Peyer's patch (tissue), 4 donors: ENCODE measurements at regions not wholly inside any gene's neighbourhood (a gene's known extent, or its start where the extent isn't known, plus 50 kb on each side); places are given as distances from the start of the nearest gene placed in this dataset.

Source experiments
- DNase-seq, 3 donors: peaks; one replicate each; pipeline ENCODE4 v3.0.0-alpha.2; 2017 to 2019
- H3K27ac ChIP-seq, 4 donors: fragments of 200-600 bp; sonication (generic); one replicate each; pipeline ENCODE4 v1.5.1; 2016 to 2019
- H3K27me3 ChIP-seq, 2 donors: fragments of 200-600 bp; sonication (generic); one replicate each; pipeline ENCODE4 v1.5.1; 2019
- H3K36me3 ChIP-seq, 3 donors: fragments of 200-600 bp; sonication (generic); one replicate each; pipeline ENCODE4 v1.5.1; 2016 to 2019
- H3K4me1 ChIP-seq, 4 donors: fragments of 200-600 bp; sonication (generic); one replicate each; pipeline ENCODE4 v1.5.1; 2016 to 2019
- H3K4me3 ChIP-seq, 4 donors: fragments of 200-600 bp; sonication (generic); 1 replicate in 3 of 4; 2 replicates in 1 of 4; pipeline ENCODE4 v1.5.1; 2016 to 2019; ENCODE audit warnings: mild to moderate bottlenecking in 1 of 4
- H3K9me3 ChIP-seq, 4 donors: fragments of 200-600 bp; sonication (generic); one replicate each; pipeline ENCODE4 v1.5.1; 2016 to 2019; ENCODE audit warnings: mild to moderate bottlenecking in 1 of 4
- CTCF ChIP-seq, 6 experiments: fragments of 450-650 bp in 4 of 6; fragments of 200-600 bp in 2 of 6; sonication (generic) in 1 of 6; IDR thresholded peaks; one replicate each; pipeline ENCODE4 v1.5.1; 2017 to 2019; ENCODE audit warnings: antibody characterized with exemption in 6 of 6, mild to moderate bottlenecking in 3 of 6, moderate library complexity in 1 of 6
- POLR2A ChIP-seq, 2 donors: fragments of 450-650 bp; IDR thresholded peaks; one replicate each; pipeline ENCODE4 v1.5.1; 2017; ENCODE audit warnings: antibody characterized with exemption in 2 of 2, mild to moderate bottlenecking in 2 of 2, moderate library complexity in 2 of 2

DNA sequence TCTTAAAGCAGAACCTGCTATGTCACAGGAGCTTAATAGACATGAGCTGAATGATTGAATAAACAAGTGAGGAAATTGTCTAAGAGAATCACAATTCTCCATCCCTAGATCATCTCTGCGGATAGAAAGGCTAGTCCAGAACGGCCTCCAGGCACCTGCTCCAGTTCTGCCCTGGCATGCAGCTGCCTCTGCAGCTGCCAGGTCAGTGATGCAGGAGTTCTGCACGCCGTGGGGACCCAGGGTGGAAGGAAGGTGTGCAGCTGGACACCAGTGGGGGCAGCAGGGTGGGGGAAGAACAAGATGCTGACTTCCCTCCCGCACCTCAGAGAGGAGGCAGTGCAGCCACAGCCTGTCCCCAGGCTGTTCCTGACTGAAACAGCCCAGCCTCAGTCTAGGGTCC lies 192.1 kb upstream of the NCAM1 start:
- no peaks in the 10 kb centered on the region for H3K36me3 ChIP-seq
- no peak for TF ChIP-seq POLR2A (IDR thresholded peaks at IDR 0.05)
- TF ChIP-seq CTCF (IDR thresholded peaks at IDR 0.05), result no peak
- no peak overlapping the region for H3K27ac ChIP-seq
- no peaks in the 10 kb centered on the region for H3K4me1 ChIP-seq
- H3K9me3 ChIP-seq, result no peaks in the 10 kb centered on the region
- no peaks in the 10 kb centered on the region for H3K27me3 ChIP-seq
- H3K4me3 ChIP-seq, result no peak overlapping the region
- no peak for DNase-seq

- Histone ChIP-seq H3K4me3 (no peak overlapping the region), H3K27me3 (no peaks in the 10 kb centered on the region), H3K36me3 (no peaks in the 10 kb centered on the region), H3K9me3 (no peaks in the 10 kb centered on the region), H3K4me1 (no peaks in the 10 kb centered on the region), H3K27ac (no peak overlapping the region)
- TF ChIP-seq CTCF (IDR thresholded peaks at IDR 0.05) (no peak), POLR2A (IDR thresholded peaks at IDR 0.05) (no peak)
- no peak for DNase-seq
These were observed 191.6 kb upstream of the NCAM1 start for GRCh38 chr11:112769584-112769983.

DNA sequence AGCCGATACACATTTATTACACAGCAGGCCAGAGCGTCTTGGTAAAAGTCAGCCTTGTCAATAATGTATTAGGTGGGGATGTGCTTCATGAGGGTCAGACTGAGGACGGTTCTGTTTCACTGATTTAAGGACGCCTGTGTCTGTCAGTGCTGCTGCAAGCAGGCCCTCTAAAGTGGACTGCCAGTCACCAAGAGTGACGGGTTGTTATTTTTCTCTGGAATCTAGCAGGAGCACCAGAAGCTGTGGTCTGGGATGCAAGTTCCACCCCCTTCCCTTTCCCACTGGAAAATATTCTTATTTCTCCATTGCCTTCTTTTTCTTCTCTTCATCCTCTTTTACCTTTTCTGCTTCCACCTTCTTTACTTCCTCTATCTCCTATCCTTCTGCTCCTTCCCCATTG lies 191.2 kb upstream of the NCAM1 start:
- no peak overlapping the region for H3K27ac ChIP-seq
- no peak overlapping the region for H3K4me3 ChIP-seq
- no peaks in the 10 kb centered on the region for H3K4me1 ChIP-seq
- H3K9me3 ChIP-seq, result no peaks in the 10 kb centered on the region
- TF ChIP-seq CTCF (IDR thresholded peaks at IDR 0.05) (no peak), POLR2A (IDR thresholded peaks at IDR 0.05) (no peak)
- H3K36me3 ChIP-seq, result no peaks in the 10 kb centered on the region
- H3K27me3 ChIP-seq, result no peaks in the 10 kb centered on the region
- DNase-seq, result no peak

- Histone ChIP-seq H3K4me1 (no peaks in the 10 kb centered on the region), H3K27ac (no peak overlapping the region), H3K9me3 (no peaks in the 10 kb centered on the region), H3K4me3 (no peak overlapping the region), H3K27me3 (no peaks in the 10 kb centered on the region), H3K36me3 (no peaks in the 10 kb centered on the region)
- TF ChIP-seq CTCF (IDR thresholded peaks at IDR 0.05) (no peak), POLR2A (IDR thresholded peaks at IDR 0.05) (no peak)
- no peak for DNase-seq
These were observed 190.7 kb upstream of the NCAM1 start for GRCh38 chr11:112770487-112770886.

GRCh38 chr11:112771851-112772250 lies 189.4 kb upstream of the NCAM1 start:
- H3K27me3 ChIP-seq, result no peaks in the 10 kb centered on the region
- no peaks in the 10 kb centered on the region for H3K4me1 ChIP-seq
- H3K27ac ChIP-seq, result no peak overlapping the region
- H3K36me3 ChIP-seq, result no peaks in the 10 kb centered on the region
- H3K9me3 ChIP-seq, result no peaks in the 10 kb centered on the region
- no peak for DNase-seq
- no peak for TF ChIP-seq CTCF (IDR thresholded peaks at IDR 0.05)
- no peak for TF ChIP-seq POLR2A (IDR thresholded peaks at IDR 0.05)
- H3K4me3 ChIP-seq, result no peak overlapping the region

DNA sequence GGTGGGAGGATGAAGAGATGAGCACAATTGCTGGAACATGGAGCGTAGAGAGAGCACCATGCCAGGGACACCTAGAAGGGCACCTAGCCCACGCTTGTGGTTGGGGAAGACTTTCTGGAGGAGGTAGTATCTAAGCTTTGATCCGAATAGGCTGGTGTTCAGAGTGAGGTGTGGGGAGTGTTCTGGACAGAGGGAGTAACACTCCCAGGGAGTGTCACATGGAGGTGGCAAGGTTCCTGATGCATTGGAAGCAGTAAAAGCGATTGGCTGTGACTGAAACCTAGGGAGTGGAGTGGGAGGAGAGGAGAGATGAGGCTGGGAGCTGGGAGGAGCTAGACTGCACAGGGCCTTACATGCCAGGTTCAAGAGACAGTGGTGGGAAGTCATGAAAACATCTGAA lies 188.0 kb upstream of the NCAM1 start:
- Histone ChIP-seq H3K4me1 (no peaks in the 10 kb centered on the region), H3K9me3 (no peaks in the 10 kb centered on the region), H3K27ac (no peak overlapping the region), H3K4me3 (no peak overlapping the region), H3K27me3 (no peaks in the 10 kb centered on the region), H3K36me3 (no peaks in the 10 kb centered on the region)
- no peak for DNase-seq
- TF ChIP-seq POLR2A (IDR thresholded peaks at IDR 0.05) (no peak), CTCF (IDR thresholded peaks at IDR 0.05) (no peak)
